HCT116 (cell line): ENCODE measurements at regions not wholly inside any gene's neighbourhood (a gene's known extent, or its start where the extent isn't known, plus 50 kb on each side); places are given as distances from the start of the nearest gene placed in this dataset.

Experiments used
- CEBPB ChIP-seq: IDR thresholded peaks from 2 replicates; pipeline ENCODE4 v1.6.1; 2012; ENCODE audit warnings: low read depth
- EZH2phosphoT487 ChIP-seq: fragments of 200-600 bp; IDR thresholded peaks from 2 replicates; pipeline ENCODE4 v1.6.1; 2018; ENCODE audit warnings: antibody characterized with exemption, borderline replicate concordance
- TF ChIP-seq, protein P1 (sequence below), 3 experiments: fragments of 200-600 bp in 1 of 3; sonication (generic) in 1 of 3; IDR thresholded peaks in 2 of 3; conservative IDR thresholded peaks in 1 of 3; 2 replicates each; pipeline ENCODE4 v1.5.1; 2012 to 2017; ENCODE audit warnings: low read depth in 2 of 3, low read length in 2 of 3, antibody characterized with exemption in 1 of 3, borderline replicate concordance in 1 of 3, control low read depth in 1 of 3, mild to moderate bottlenecking in 1 of 3, mixed read lengths in 1 of 3, mixed run types in 1 of 3, moderate library complexity in 1 of 3; ENCODE audit not compliant: insufficient read depth in 1 of 3

DNA sequence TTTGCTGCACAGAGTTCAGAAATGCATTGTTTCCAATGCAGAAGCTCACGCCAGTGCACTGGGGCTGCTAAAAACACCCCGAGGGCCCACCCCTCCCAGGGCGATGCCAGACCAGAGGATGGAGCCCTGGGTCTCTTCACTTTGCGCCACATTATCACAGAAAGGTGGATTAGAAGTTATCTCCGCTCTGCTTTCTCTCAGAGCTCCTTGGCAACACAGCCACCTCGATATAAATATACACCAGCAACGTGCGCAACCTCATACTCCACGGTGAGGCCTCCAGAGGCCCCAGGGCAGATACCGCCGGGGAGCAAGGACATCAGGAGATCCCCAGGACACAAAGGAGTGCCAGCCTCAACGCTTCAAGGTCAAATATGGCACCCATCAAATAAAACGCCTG lies 121.0 kb upstream of the TBX20 start:
- TF ChIP-seq, protein P1, sequence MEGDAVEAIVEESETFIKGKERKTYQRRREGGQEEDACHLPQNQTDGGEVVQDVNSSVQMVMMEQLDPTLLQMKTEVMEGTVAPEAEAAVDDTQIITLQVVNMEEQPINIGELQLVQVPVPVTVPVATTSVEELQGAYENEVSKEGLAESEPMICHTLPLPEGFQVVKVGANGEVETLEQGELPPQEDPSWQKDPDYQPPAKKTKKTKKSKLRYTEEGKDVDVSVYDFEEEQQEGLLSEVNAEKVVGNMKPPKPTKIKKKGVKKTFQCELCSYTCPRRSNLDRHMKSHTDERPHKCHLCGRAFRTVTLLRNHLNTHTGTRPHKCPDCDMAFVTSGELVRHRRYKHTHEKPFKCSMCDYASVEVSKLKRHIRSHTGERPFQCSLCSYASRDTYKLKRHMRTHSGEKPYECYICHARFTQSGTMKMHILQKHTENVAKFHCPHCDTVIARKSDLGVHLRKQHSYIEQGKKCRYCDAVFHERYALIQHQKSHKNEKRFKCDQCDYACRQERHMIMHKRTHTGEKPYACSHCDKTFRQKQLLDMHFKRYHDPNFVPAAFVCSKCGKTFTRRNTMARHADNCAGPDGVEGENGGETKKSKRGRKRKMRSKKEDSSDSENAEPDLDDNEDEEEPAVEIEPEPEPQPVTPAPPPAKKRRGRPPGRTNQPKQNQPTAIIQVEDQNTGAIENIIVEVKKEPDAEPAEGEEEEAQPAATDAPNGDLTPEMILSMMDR (IDR thresholded peaks at IDR 0.05 in 2 of 3, conservative IDR thresholded peaks at IDR 0.05 in 1 of 3; ENCODE audit: borderline replicate concordance in 1 of 3, insufficient read depth in 1 of 3, low read depth in 2 of 3, low read length in 2 of 3) = no peak
- TF ChIP-seq CEBPB = no peak
- no peak for TF ChIP-seq EZH2phosphoT487
